GM19099 (cell line): ENCODE measurements at regions not wholly inside any gene's neighbourhood (a gene's known extent, or its start where the extent isn't known, plus 50 kb on each side); places are given as distances from the start of the nearest gene placed in this dataset.

Source experiments
- POLR2A ChIP-seq: IDR thresholded peaks from 3 replicates; pipeline ENCODE4 v1.6.1; 2011; ENCODE audit warnings: low read depth; ENCODE audit not compliant: insufficient read length; ENCODE audit errors: extremely low read depth

- no peak for TF ChIP-seq POLR2A
These were observed 98.5 kb upstream of the FAM9C start for GRCh38 chrX:13142891-13143290.

- no peak for TF ChIP-seq POLR2A
These were observed 95.6 kb upstream of the FAM9C start for GRCh38 chrX:13140007-13140406.

DNA sequence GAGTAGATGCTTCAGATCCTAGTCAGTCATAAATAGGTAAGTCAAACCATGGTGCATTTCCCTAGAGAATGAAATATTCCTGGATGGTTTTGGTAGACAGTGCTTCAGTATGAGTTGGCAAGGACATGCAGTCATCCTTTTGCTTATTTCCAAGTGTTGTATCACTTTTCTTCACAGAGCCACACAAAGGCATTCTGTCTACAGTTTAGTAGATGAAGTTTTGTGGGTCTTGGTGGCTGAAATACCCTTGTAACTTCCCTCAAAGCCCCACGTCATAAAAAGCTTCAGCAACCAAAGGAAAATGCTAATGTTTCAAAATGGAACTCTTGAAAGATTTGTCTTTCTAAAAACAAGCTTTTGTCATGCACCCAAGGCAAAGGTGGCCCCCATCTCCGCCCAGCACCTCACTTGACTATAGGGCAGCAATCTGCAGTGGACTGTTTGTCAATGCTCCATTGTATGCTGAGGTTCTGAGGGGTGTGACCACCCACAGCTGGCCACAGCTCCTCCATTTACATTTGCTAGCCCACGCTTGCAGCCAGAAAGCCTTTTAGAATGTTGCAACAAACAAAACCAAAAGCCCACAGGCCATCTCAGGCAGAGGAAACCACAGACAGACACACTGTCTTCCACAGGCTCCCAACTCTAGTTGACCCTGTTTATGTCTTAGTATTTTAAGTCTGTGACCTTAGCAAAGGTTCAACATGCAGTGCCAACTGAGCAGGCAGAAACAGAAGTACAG, 87.1 kb upstream of the FAM9C start:
- no peak for TF ChIP-seq POLR2A

- TF ChIP-seq POLR2A: no peak
These were observed 86.4 kb upstream of the FAM9C start for GRCh38 chrX:13130816-13131215.

GRCh38 chrX:13128104-13128503, 83.7 kb upstream of the FAM9C start:
- no peak for TF ChIP-seq POLR2A

GRCh38 chrX:13126775-13127174, 82.4 kb upstream of the FAM9C start:
- no peak for TF ChIP-seq POLR2A

- no peak for TF ChIP-seq POLR2A
These were observed 80.8 kb upstream of the FAM9C start for GRCh38 chrX:13125188-13125587.

DNA sequence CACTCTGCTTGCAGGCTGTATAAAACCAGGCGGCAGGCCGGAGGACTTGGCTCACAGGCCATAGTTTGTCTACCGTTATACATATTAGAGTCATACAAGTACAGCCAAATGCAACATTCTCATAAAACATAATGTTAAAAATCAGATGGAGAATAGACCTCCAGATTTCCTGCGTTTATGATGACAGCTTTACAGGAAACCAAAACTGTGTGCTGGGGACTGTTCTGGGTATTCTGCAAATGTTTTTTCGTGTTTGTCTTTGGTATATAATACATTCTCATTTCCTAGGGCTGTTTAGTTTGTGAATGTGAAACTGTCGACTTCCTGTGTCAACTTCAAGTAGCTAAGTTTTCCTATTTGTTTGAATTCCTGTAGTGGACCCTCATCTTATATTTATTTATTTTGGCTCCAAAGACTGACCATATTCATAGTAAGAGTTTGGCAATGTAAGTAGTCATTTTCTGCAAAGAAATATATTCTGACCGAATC, 79.5 kb upstream of the FAM9C start:
- TF ChIP-seq POLR2A: no peak

DNA sequence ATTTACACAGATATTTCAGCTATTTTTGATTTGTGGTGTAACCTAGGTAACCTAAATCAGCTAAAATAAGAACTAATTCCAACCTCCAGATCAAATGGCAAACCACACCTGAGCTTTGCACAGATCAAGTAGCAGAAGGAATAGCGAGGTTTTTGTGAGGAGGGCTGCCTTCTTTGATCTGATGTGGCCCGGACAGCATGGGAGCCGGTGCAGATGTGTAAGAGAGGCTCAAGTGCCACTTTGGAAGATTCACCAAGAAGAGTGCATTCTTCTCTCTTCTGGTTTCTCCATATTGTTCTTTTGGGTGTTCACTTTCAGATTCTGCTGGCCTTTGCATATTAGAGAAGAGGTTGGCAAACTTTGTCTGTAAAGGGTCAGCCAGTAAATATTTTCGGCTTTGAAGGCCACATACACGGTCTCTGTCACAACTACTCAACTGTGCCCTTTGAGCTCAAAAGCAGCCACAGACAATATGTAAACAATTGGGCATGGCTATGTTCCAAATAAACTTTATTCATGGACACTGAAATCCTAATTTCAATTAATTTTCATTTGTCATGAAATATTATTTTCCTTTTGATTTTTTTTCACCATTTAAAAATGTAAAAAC, 78.9 kb upstream of the FAM9C start:
- no peak for TF ChIP-seq POLR2A

DNA sequence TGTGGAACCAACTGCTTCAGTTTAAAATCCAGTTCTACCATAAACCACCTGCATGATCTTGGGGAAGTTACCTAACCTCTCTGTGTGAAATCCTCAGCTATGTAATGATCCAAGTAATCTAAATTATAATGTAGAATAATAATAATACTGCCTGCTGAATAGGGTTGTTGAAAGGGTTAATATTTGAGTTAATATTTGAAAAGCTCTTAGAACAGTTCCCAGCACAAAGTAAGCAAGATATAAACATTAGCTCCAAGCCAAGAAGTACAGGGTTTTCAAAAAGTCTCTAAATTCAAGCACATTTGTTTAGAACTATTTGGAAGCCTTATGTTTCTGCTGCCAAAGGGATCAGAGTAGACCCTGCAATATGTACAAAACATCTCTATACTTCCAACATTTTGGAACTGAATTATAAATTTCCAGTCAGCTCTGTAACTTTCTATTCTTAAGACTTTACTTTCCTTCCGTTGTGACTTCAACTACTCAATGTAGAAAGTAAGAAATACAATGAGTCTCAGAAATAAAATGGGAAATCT, 76.7 kb upstream of the FAM9C start:
- TF ChIP-seq POLR2A: no peak

DNA sequence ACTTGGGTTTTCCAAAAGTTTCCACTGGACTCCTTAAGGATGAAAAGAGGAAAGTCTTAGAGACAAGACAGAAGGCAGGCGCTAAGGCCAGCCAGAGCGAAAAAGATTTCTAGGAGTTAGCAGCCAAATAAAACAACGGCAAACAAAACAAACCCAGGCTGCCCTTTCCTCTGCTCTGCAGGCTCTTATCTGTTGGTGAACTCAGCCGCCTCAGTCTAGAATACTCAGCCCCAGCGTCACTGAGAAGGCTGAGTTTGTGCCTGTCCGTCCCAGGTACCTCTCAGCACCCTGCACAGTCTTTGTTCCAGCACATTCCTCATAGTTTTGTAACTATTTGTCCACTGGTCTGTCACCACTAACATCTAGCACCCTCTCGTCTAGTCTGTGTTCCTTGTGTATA, 75.6 kb upstream of the FAM9C start:
- no peak for TF ChIP-seq POLR2A

DNA sequence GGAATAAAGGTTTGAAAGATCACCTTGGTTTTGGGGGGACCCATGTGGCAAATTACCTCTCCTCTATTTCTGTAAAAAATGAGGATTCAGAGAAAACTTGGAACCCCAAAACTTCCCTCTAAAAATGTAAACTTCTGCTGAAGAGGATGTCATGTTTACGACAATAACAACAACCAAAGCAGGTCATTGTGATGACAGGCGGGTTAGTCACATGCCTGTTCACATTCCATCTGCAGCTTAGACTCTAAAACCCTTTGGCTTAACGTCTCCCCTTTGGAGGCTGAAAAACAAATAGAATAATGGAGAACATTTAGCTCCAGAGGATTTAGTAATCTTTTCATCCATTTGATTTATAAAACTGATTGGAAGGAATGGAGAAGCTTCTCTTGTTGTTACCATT, 75.0 kb upstream of the FAM9C start:
- no peak for TF ChIP-seq POLR2A

DNA sequence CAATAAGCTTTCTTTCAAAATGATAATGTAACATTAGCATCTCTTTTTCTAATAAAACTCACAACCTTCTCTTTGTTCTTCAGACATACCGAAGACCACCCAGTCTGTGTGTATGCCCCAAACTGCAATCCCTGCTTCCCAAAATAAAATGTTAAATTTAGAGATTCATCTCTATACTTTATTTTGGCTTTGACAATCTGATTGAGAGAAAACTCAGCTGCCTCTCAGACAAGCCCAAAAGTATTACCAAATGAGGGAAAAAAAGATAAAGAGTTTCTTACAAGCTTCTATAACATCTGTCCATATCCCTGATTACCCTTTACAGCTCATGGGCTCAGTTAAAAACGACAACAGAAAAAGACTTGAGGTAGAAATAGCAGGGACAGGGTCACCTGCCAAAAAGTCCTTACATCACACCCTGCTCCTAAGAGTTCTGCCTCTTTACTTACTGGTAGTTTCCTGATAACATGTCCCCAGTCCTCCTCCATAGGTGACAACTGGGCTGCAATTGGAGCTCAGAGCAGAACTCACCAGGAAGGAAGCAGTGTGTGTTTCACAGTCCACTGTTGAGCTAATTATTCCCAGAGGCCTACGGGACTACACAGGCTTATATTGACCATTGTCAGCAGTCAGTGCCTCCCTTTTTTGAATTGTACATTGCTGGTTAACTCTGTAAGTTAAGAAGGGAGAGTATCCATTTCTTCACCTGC, 70.9 kb upstream of the FAM9C start:
- no peak for TF ChIP-seq POLR2A

DNA sequence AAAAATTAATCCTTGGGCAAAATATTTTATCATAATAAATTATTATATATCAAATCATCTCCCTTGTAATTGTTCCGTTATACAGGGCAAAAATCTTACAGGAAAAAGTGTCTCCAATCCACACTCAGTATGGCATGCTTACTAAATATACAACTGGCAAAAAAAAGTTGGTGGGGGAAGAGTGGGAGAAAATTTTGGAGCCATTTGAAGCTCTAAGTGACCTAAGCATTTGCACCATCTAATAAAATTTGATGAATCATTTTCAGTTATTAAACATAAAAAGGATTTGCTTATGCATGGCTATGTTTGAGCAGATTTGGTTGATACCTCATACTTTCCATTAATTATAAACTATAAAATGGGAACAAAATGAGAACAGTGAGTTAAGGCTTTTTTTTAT, 68.1 kb upstream of the FAM9C start:
- no peak for TF ChIP-seq POLR2A

- TF ChIP-seq POLR2A: no peak
These were observed 66.3 kb upstream of the FAM9C start for GRCh38 chrX:13110433-13111324.
